DND-41 (cell line): ENCODE measurements at regions not wholly inside any gene's neighbourhood (a gene's known extent, or its start where the extent isn't known, plus 50 kb on each side); places are given as distances from the start of the nearest gene placed in this dataset.

Experiments
- CTCF ChIP-seq: IDR thresholded peaks from 2 replicates; pipeline ENCODE4 v1.5.1; 2012; ENCODE audit warnings: borderline replicate concordance, low read length, moderate library complexity, mild to moderate bottlenecking; ENCODE audit not compliant: poor library complexity, severe bottlenecking; ENCODE audit errors: extremely low read depth
- EZH2 ChIP-seq: IDR thresholded peaks from 3 replicates; pipeline ENCODE4 v1.6.1; 2012; ENCODE audit warnings: borderline replicate concordance, low read depth, mild to moderate bottlenecking, moderate library complexity, low read length, inconsistent platforms; ENCODE audit not compliant: severe bottlenecking

GRCh38 chr9:129231759-129232158 lies 53.7 kb upstream of the IER5L start:
- TF ChIP-seq CTCF (no peak), EZH2 (no peak)
